ENCODE measurements at regions not wholly inside any gene's neighbourhood (a gene's known extent, or its start where the extent isn't known, plus 50 kb on each side); places are given as distances from the start of the nearest gene placed in this dataset.

GRCh38 chr10:94208315-94208714 is 154.4 kb downstream of the NOC3L start:
- 98 to 100% methylated on average over 1 of the region's 1 CpG for WGBS, 2 donors
- Histone ChIP-seq H3K4me3 (no peak overlapping the region), H3K4me1 (peaks cover 3 to 23% (median 14%) of the 10 kb centered on the region in 3 donors), H3K36me3 (no peaks in the 10 kb centered on the region), H3K9me3 (no peaks in the 10 kb centered on the region), H3K27me3 (no peaks in the 10 kb centered on the region), H3K27ac (no peak overlapping the region)
- DNase-seq (no peak), ATAC-seq (no peak), FAIRE-seq (no peak)
- no peak for TF ChIP-seq CTCF (IDR thresholded peaks at IDR 0.05)
- intact Hi-C loops (cut with DNase I) = no loop called here

DNA sequence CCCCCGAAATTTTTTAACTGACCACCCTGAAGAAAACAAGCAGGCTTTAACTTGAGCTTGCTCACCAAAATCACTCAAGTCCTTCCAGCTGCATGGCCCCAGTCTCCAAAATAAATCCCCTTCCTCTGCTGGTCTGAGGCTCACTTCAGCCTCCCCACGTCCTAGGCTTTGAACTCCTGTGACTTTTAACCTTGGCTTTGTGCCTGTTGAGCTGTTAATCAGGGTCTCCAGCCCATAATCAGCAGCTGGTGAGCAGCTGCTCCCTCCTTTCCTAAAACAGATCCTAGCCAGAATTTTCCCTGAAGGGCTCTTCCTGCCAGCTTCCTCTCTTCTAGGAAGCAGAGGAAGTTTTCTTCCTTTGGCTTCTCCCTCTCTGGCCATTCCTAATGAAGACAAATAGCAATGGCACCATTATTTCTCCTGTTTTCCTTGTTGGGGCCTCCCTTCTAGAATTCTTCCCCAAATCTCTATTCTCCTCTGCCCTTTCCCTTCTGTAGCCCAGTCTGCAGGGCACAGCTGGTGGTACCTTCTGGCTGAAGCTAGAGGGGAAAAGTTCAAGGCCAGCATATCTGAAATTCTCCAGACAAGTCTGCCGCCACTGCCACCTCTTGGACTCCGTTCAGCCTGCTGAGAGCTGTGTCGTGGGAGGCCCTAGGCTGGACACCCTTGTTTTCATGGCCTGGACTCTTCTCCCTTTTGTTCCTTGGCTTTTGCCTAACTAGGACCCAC is 152.1 kb downstream of the NOC3L start:
- 28 to 33% methylated on average over 5 of the region's 5 CpGs for WGBS, 2 donors
- H3K9me3 ChIP-seq = no peaks in the 10 kb centered on the region
- peak; percentile 62 to 83 (median 66) for ATAC-seq
- no peaks in the 10 kb centered on the region for H3K36me3 ChIP-seq
- intact Hi-C loops (cut with DNase I) = no loop called here
- peaks cover 3 to 23% (median 8%) of the 10 kb centered on the region in 3 donors for H3K4me1 ChIP-seq
- no peaks in the 10 kb centered on the region for H3K27me3 ChIP-seq
- FAIRE-seq = no peak
- no peak overlapping the region for H3K27ac ChIP-seq
- TF ChIP-seq CTCF (IDR thresholded peaks at IDR 0.05) = no peak
- DNase-seq = peak in 3 of 6 donors; percentile 9 to 33 (median 26)
- H3K4me3 ChIP-seq = no peak overlapping the region

- Histone ChIP-seq H3K27ac (no peak overlapping the region), H3K9me3 (no peaks in the 10 kb centered on the region), H3K36me3 (no peaks in the 10 kb centered on the region), H3K27me3 (no peaks in the 10 kb centered on the region), H3K4me1 (peaks cover 3 to 23% (median 5%) of the 10 kb centered on the region in 3 donors), H3K4me3 (no peak overlapping the region)
- WGBS, 2 donors = 80 to 93% methylated on average over 1 of the region's 1 CpG
- TF ChIP-seq CTCF (IDR thresholded peaks at IDR 0.05) = no peak
- FAIRE-seq = no peak
- no peak for DNase-seq
- ATAC-seq = peak in 3 of 4 donors; percentile 18 to 29 (median 21)
- intact Hi-C loops (cut with DNase I) = no loop called here
Measured at GRCh38 chr10:94211169-94211510, 151.6 kb downstream of the NOC3L start.

DNA sequence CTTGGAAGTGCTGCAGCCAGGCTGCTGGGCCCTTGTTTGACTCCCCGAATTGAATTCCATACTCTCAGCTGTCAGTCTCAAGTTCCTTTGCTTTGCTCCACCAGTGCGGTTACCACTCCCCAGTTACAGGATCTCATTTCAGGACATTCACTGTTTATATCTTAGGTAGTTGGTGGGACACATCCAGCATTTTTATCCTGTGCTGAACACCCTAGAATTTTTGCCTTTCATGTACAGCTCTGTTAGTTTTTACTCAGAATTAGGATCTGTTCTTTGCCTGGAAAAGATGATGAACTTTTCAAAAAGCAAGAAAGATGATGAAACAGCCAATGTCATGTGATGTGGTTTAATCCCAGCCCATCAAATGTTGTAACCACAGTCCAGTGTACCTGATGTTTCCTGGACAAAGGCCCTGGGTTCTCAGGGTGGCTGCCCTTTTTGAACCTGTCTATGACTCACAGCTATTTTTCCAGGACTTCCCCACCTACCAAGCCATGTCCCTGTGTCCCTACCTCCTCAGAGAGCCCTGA is 149.7 kb downstream of the NOC3L start:
- intact Hi-C loops (cut with DNase I) = no loop called here
- no peak overlapping the region for H3K27ac ChIP-seq
- FAIRE-seq (no peak), ATAC-seq (peak in 3 of 4 donors; percentile 43 to 62 (median 50)), DNase-seq (no peak)
- H3K36me3 ChIP-seq = no peaks in the 10 kb centered on the region
- H3K27me3 ChIP-seq = no peaks in the 10 kb centered on the region
- no peaks in the 10 kb centered on the region for H3K9me3 ChIP-seq
- H3K4me1 ChIP-seq = peaks cover 3 to 23% (median 5%) of the 10 kb centered on the region in 3 donors
- WGBS, 2 donors = 89 to 97% methylated on average over 2 of the region's 2 CpGs
- H3K4me3 ChIP-seq = no peak overlapping the region
- TF ChIP-seq CTCF (IDR thresholded peaks at IDR 0.05) = no peak

DNA sequence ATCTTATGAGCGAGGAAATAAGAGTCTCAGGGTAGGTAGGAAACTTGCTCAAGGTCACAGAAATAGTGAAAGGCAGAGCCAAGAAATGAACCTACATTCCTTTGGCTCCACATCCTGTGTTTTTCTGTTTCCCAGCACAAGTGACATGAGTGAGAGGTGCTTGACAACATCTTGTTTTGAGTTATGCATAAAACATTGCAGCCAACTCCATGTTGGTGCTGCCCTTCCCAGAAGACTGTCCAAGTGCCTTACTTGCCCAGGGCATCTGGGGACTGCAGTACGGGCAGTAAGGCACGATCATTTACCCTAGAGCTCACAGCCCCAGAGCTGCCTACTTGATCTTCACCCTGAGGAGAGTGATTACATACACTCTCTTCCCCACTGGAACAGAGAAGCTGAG is 148.8 kb downstream of the NOC3L start:
- no peak for TF ChIP-seq CTCF (IDR thresholded peaks at IDR 0.05)
- Histone ChIP-seq H3K4me1 (peaks cover 3 to 21% (median 5%) of the 10 kb centered on the region in 3 donors), H3K4me3 (no peak overlapping the region), H3K9me3 (no peaks in the 10 kb centered on the region), H3K27me3 (no peaks in the 10 kb centered on the region), H3K27ac (no peak overlapping the region), H3K36me3 (no peaks in the 10 kb centered on the region)
- no peak for ATAC-seq
- no peak for FAIRE-seq
- intact Hi-C loops (cut with DNase I) = no loop called here
- 70 to 81% methylated on average over 3 of the region's 3 CpGs for WGBS, 2 donors
- DNase-seq = no peak
